Mesenchymal stem cell (in vitro differentiated cells and primary cell): ENCODE measurements at regions not wholly inside any gene's neighbourhood (a gene's known extent, or its start where the extent isn't known, plus 50 kb on each side); places are given as distances from the start of the nearest gene placed in this dataset.
"Not testable (repeated sequence)": the region's sequence is repeated elsewhere in the genome, so short reads cannot be mapped to it uniquely, and the experiment has no call there.

ENCODE experiments used
- DNase-seq: peaks from one replicate; pipeline ENCODE4 v3.0.0-alpha.2; 2013
- H2AFZ ChIP-seq: one replicate; pipeline ENCODE4 v1.6.1; 2013; ENCODE audit warnings: low read depth, mild to moderate bottlenecking, control low read depth, inconsistent platforms, low read length, moderate library complexity
- H2AK5ac ChIP-seq: 2 replicates; pipeline ENCODE4 v1.6.1; 2013; ENCODE audit warnings: low read length, moderate library complexity, mild to moderate bottlenecking, inconsistent platforms; ENCODE audit not compliant: severe bottlenecking
- H2BK120ac ChIP-seq: one replicate; pipeline ENCODE4 v1.6.1; 2013; ENCODE audit warnings: low read depth, mild to moderate bottlenecking, inconsistent platforms, low read length, moderate library complexity
- H2BK12ac ChIP-seq, 2 experiments: one replicate each; pipeline ENCODE4 v1.6.1; 2013; ENCODE audit warnings: inconsistent platforms in 2 of 2, low read length in 2 of 2, mild to moderate bottlenecking in 2 of 2, moderate library complexity in 2 of 2, control low read depth in 1 of 2
- H2BK15ac ChIP-seq: one replicate; pipeline ENCODE4 v1.6.1; 2013; ENCODE audit warnings: mild to moderate bottlenecking, low read depth, inconsistent platforms; ENCODE audit not compliant: poor library complexity, severe bottlenecking
- H2BK5ac ChIP-seq: 2 replicates; pipeline ENCODE4 v1.6.1; 2013; ENCODE audit warnings: low read depth, mild to moderate bottlenecking, low read length, control low read depth, inconsistent platforms; ENCODE audit not compliant: poor library complexity, severe bottlenecking
- H3K14ac ChIP-seq, 2 experiments: one replicate each; pipeline ENCODE4 v1.6.1; 2013; ENCODE audit warnings: inconsistent platforms in 2 of 2, low read length in 2 of 2, control low read depth in 1 of 2, mild to moderate bottlenecking in 1 of 2, moderate library complexity in 1 of 2
- H3K18ac ChIP-seq, 2 experiments: one replicate each; pipeline ENCODE4 v1.6.1; 2013; ENCODE audit warnings: inconsistent platforms in 2 of 2, low read length in 2 of 2, control low read depth in 1 of 2, low read depth in 1 of 2, mild to moderate bottlenecking in 1 of 2
- H3K23ac ChIP-seq, 2 experiments: one replicate each; pipeline ENCODE4 v1.6.1; 2013; ENCODE audit warnings: inconsistent platforms in 2 of 2, low read length in 2 of 2, mild to moderate bottlenecking in 2 of 2, moderate library complexity in 2 of 2, control low read depth in 1 of 2
- H3K27ac ChIP-seq: 2 replicates; pipeline ENCODE4 v1.5.1; 2013; ENCODE audit warnings: mild to moderate bottlenecking, moderate library complexity, low read length, control low read depth, inconsistent platforms; ENCODE audit not compliant: poor library complexity, severe bottlenecking
- H3K27me3 ChIP-seq, 2 experiments: 2 replicates each; pipeline versions ENCODE4 v1.6.1 to v1.7.0; 2013; ENCODE audit warnings: low read length in 2 of 2, mild to moderate bottlenecking in 2 of 2, moderate library complexity in 2 of 2, control low read depth in 1 of 2, inconsistent platforms in 1 of 2; ENCODE audit not compliant: control insufficient read depth in 1 of 2, insufficient read depth in 1 of 2
- H3K36me3 ChIP-seq, 2 experiments: 2 replicates each; pipeline versions ENCODE4 v1.6.1 to v1.7.0; 2013; ENCODE audit warnings: low read length in 2 of 2, control low read depth in 1 of 2, inconsistent platforms in 1 of 2, low read depth in 1 of 2, mild to moderate bottlenecking in 1 of 2; ENCODE audit not compliant: insufficient read depth in 2 of 2, control insufficient read depth in 1 of 2
- H3K4ac ChIP-seq, 2 experiments: one replicate each; pipeline ENCODE4 v1.6.1; 2013; ENCODE audit warnings: inconsistent platforms in 2 of 2, low read length in 2 of 2, mild to moderate bottlenecking in 2 of 2, moderate library complexity in 2 of 2, control low read depth in 1 of 2, low read depth in 1 of 2
- H3K4me1 ChIP-seq: 2 replicates; pipeline ENCODE4 v1.6.1; 2013; ENCODE audit warnings: low read depth, low read length, control low read depth; ENCODE audit not compliant: control insufficient read depth, insufficient read depth
- H3K4me2 ChIP-seq: 2 replicates; pipeline ENCODE4 v1.6.1; 2013; ENCODE audit warnings: low read length, mild to moderate bottlenecking, inconsistent platforms; ENCODE audit not compliant: poor library complexity, severe bottlenecking
- H3K4me3 ChIP-seq, 2 experiments: 2 replicates each; pipeline versions ENCODE4 v1.5.1 to v1.7.0; 2013; ENCODE audit warnings: low read length in 2 of 2, mild to moderate bottlenecking in 2 of 2, control low read depth in 1 of 2, low read depth in 1 of 2; ENCODE audit not compliant: insufficient read depth in 1 of 2
- H3K79me1 ChIP-seq: replicated peaks from 2 replicates; pipeline ENCODE4 v1.6.1; 2013; ENCODE audit warnings: mild to moderate bottlenecking, control low read depth, low read length, inconsistent platforms; ENCODE audit not compliant: poor library complexity, severe bottlenecking
- H3K9ac ChIP-seq: 2 replicates; pipeline ENCODE4 v1.7.0; 2013; ENCODE audit warnings: mild to moderate bottlenecking, low read length, moderate library complexity
- H3K9me3 ChIP-seq: 2 replicates; pipeline ENCODE4 v1.7.0; 2013; ENCODE audit warnings: mild to moderate bottlenecking, low read length; ENCODE audit not compliant: control insufficient read depth
- H4K8ac ChIP-seq: one replicate; pipeline ENCODE4 v1.6.1; 2013; ENCODE audit warnings: inconsistent platforms, mild to moderate bottlenecking, low read length, moderate library complexity
- H4K91ac ChIP-seq: one replicate; pipeline ENCODE4 v1.6.1; 2013; ENCODE audit warnings: mild to moderate bottlenecking, low read length, inconsistent platforms
- WGBS: methylation state at CpG from one replicate; pipeline ENCODE4 v1.1.7; 2013; ENCODE audit warnings: mixed read lengths; 5-methylcytosine and 5-hydroxymethylcytosine counted together

DNA sequence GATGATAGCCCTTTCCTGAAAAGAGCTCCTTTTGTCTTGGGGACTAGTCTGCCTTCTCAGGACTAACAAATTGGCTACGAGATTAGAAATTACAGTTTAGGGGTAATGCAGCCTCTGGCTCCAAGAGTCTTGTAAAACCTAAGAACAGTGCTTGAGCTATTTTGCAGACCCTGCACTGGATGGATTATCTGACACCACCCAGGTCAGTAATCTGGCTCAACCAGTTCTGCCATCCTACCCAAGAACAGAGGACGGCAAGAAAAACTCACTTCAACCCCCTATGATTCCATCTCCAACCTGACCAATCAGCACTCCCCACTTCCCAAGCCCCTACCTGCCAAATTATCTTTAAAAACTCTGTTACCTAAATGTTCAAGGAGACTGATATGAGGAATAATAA, 225.1 kb downstream of the FAM47A start:
- Histone ChIP-seq H2BK120ac (no peak overlapping the region), H3K4me1 (no peaks in the 10 kb centered on the region), H3K27ac (no peak overlapping the region), H2AK5ac (no peak overlapping the region), H4K91ac (no peak overlapping the region), H2BK15ac (no peak overlapping the region), H2BK5ac (no peak overlapping the region), H3K79me1 (no peaks in the 10 kb centered on the region), H4K8ac (no peak overlapping the region), H3K9me3 (peaks cover 9% of the 10 kb centered on the region), H3K23ac (no peak overlapping the region), H3K9ac (no peak overlapping the region), H2BK12ac (no peak overlapping the region), H3K4me2 (no peak overlapping the region), H3K4me3 (no peak overlapping the region), H3K27me3 (no peaks in the 10 kb centered on the region), H3K18ac (no peak overlapping the region), H3K14ac (no peak overlapping the region), H3K4ac (no peak overlapping the region), H2AFZ (no peak overlapping the region), H3K36me3 (no peaks in the 10 kb centered on the region)
- WGBS: no CpG with 5 or more reads among the region's 2 CpGs
- no peak for DNase-seq

DNA sequence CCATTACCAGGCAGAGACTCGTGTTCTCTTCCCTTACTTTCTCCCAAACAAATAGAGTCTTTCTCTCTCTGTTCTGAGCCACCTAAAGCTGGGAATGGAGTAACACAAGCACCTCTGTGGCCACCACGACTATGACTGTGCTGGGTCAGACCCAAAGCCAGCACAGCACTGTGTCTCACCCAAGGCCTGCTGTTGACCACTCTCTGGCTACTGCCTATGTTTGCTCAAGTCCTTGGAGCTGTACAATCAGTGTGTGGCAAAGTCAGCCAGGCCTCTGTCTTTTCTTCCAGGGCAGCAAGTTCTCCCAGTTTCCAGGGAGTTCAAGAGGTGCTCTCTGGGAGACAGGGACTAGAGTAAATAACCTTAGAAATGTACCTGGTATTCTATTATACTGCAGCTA, 239.4 kb downstream of the FAM47A start:
- Histone ChIP-seq H3K4me2 (no peak overlapping the region), H3K4ac (no peak overlapping the region), H3K9ac (no peak overlapping the region), H3K9me3 (no peaks in the 10 kb centered on the region), H4K91ac (no peak overlapping the region), H2BK5ac (no peak overlapping the region), H3K4me1 (no peaks in the 10 kb centered on the region), H3K23ac (no peak overlapping the region), H2AFZ (no peak overlapping the region), H2BK120ac (no peak overlapping the region), H3K27ac (no peak overlapping the region), H2BK15ac (no peak overlapping the region), H3K27me3 (no peaks in the 10 kb centered on the region), H2AK5ac (no peak overlapping the region), H3K4me3 (no peak overlapping the region), H3K36me3 (no peaks in the 10 kb centered on the region), H3K14ac (no peak overlapping the region), H3K18ac (no peak overlapping the region), H2BK12ac (no peak overlapping the region), H4K8ac (no peak overlapping the region), H3K79me1 (no peaks in the 10 kb centered on the region)
- DNase-seq: no peak
- WGBS: 49% methylated on average over 2 of the region's 2 CpGs

DNA sequence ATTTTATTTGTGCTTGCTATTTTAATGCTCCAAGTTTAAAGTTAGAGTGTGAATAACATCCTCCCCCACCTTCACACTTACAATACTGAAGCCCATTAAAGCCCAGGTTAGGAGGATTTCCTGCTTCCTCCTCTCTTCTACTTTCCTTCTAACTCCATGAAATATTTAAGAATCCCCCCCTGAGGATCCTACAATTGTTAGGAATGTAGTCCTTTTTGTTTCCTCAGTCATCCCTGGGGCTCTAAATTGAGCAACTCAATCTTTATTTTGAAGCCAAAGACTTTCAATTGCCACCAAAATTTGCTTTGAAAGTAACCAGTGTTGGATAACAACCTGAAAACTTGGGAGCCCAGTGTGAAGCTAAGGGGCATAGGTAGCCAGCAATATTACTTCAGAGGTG, 276.9 kb downstream of the FAM47A start:
- Histone ChIP-seq H3K27ac (no peak overlapping the region), H3K4me2 (no peak overlapping the region), H2BK120ac (no peak overlapping the region), H2BK12ac (no peak overlapping the region), H3K9ac (no peak overlapping the region), H3K4me1 (no peaks in the 10 kb centered on the region), H3K27me3 (no peaks in the 10 kb centered on the region), H4K8ac (no peak overlapping the region), H3K4me3 (no peak overlapping the region), H2AFZ (no peak overlapping the region), H3K9me3 (peaks cover 6% of the 10 kb centered on the region), H3K18ac (no peak overlapping the region), H3K79me1 (no peaks in the 10 kb centered on the region), H3K36me3 (no peaks in the 10 kb centered on the region), H3K4ac (no peak overlapping the region), H4K91ac (no peak overlapping the region), H2AK5ac (no peak overlapping the region), H2BK5ac (no peak overlapping the region), H2BK15ac (no peak overlapping the region), H3K23ac (no peak overlapping the region), H3K14ac (no peak overlapping the region)
- no peak for DNase-seq

DNA sequence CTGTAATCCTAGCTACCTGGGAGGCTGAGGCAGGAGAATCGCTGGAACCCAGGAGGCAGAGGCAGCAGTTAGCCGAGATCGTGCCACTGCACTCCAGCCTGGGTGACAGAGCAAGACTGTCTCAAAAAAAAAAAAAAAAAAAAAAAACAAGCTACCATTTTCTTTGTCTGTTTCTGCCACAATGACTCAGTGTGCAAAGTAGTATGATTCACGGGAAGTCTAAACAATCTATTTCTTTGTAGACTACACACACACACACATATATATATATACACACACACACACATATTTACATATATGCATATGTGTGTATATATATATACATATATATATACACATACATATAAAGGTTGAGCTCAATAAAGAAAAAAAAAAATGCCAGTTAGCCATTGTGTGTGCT, 280.0 kb downstream of the FAM47A start:
- H3K79me1 ChIP-seq, H3K27me3 ChIP-seq, H3K4ac ChIP-seq, H3K36me3 ChIP-seq, H3K18ac ChIP-seq, H3K9ac ChIP-seq, H3K23ac ChIP-seq, H3K4me3 ChIP-seq, H2BK15ac ChIP-seq, H2AFZ ChIP-seq, H4K8ac ChIP-seq, H3K4me2 ChIP-seq, H3K4me1 ChIP-seq, H4K91ac ChIP-seq, H2AK5ac ChIP-seq, DNase-seq, H2BK120ac ChIP-seq, H3K14ac ChIP-seq, H3K27ac ChIP-seq, H2BK12ac ChIP-seq, H2BK5ac ChIP-seq: not testable (repeated sequence)
- WGBS: 81% methylated on average over 4 of the region's 4 CpGs
- H3K9me3 ChIP-seq: peaks cover 19% of the 10 kb centered on the region
